Kidney epithelial cell (primary cell): ENCODE measurements at regions not wholly inside any gene's neighbourhood (a gene's known extent, or its start where the extent isn't known, plus 50 kb on each side); places are given as distances from the start of the nearest gene placed in this dataset.
"Not testable (repeated sequence)": the region's sequence is repeated elsewhere in the genome, so short reads cannot be mapped to it uniquely, and the experiment has no call there.

Experiments
- DNase-seq: peaks from one replicate; pipeline ENCODE4 v3.0.0-alpha.2; 2010; ENCODE audit warnings: low read depth
- H3K27me3 ChIP-seq: 2 replicates; pipeline ENCODE4 v1.6.0; 2011; ENCODE audit warnings: low read length; ENCODE audit not compliant: control insufficient read depth, insufficient read depth
- H3K36me3 ChIP-seq: 2 replicates; pipeline ENCODE4 v1.5.1; 2011; ENCODE audit warnings: low read length; ENCODE audit not compliant: control insufficient read depth, insufficient read depth
- H3K4me3 ChIP-seq: 2 replicates; pipeline ENCODE4 v1.5.1; 2011; ENCODE audit warnings: low read depth, mild to moderate bottlenecking, control low read depth, low read length
- CTCF ChIP-seq: IDR thresholded peaks from 2 replicates; pipeline ENCODE4 v1.5.1; 2011; ENCODE audit warnings: mild to moderate bottlenecking, moderate library complexity, low read length, control low read depth, inconsistent platforms; ENCODE audit not compliant: insufficient read depth, poor library complexity, severe bottlenecking

DNA sequence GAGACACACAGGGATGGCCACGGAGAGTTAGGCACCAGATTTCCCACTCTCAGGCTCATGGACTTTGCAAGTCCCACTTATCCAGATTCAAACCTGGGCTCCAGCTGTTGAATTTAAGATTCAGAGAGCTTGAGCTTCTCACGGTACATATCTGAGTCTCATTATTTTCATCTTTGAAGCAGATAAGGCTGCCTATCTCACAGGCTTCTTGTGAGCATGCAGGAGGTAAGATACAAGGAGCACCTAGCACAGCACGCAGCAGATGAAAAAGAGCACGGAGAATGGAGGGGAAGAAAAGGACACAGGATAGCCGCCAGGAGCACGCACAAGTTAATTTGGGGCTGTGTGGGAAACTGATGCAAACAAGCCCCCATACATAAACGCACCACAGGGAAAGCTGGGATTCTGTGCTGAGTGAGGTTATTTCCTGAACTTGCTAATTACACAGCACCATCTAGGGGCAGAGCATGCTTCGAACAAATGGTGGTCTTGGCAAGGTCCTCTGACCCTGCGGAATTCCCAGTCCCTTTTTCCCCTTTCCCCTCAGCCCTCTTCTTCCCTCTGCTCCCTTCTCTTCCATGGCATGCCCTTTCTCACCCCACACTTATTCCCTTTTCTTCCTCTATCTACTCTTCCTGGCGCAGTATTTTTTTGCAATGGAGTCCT is 134.7 kb upstream of the VANGL1 start:
- no peak for DNase-seq
- peak; percentile 61 for TF ChIP-seq CTCF
- no peaks in the 10 kb centered on the region for H3K27me3 ChIP-seq
- no peaks in the 10 kb centered on the region for H3K36me3 ChIP-seq
- no peak overlapping the region for H3K4me3 ChIP-seq

GRCh38 chr1:115506518-115506917 is 135.3 kb upstream of the VANGL1 start:
- no peaks in the 10 kb centered on the region for H3K27me3 ChIP-seq
- H3K4me3 ChIP-seq, result no peak overlapping the region
- TF ChIP-seq CTCF, result no peak
- no peaks in the 10 kb centered on the region for H3K36me3 ChIP-seq
- DNase-seq, result no peak

DNA sequence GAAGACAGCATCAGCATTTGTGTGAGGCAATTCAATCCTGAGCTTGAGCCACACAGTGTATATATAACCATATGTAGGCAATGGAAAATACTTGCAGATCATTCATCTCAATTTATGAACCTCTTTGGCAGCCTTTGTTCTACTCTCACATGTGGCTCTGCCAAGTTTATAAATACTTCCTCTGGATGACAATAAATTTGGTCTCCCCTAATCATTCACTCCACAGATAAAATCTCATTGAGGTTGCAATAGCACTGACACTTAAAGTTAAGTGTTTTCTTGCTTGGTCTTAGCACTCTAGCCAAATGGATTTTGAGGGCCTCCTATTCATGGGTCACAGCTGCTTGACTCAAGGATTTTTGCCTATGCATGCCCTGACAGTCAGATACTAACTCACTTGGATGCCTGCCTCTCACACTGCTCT is 136.6 kb upstream of the VANGL1 start:
- H3K36me3 ChIP-seq, result no peaks in the 10 kb centered on the region
- no peak for TF ChIP-seq CTCF
- no peaks in the 10 kb centered on the region for H3K27me3 ChIP-seq
- no peak for DNase-seq
- H3K4me3 ChIP-seq, result no peak overlapping the region

DNA sequence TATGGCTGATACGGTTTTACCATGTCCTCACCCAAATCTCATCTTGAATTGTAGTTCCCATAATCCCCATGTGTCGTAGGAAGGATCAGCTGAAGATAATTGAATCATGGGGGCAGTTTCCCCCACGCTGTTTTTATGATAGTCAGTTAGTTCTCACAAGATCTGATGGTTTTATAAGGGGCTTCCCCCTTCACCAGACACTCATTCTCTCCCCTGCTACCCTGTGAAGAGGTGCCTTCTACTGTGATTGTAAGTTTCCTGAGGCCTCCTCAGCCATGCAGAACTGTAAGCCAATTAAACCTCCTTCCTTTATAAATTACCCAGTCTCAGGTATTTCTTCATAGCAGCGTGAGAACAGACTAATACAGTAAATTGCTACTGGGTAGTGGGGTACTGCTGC is 139.6 kb upstream of the VANGL1 start:
- not testable (repeated sequence) for H3K36me3 ChIP-seq, H3K27me3 ChIP-seq, DNase-seq, H3K4me3 ChIP-seq

DNA sequence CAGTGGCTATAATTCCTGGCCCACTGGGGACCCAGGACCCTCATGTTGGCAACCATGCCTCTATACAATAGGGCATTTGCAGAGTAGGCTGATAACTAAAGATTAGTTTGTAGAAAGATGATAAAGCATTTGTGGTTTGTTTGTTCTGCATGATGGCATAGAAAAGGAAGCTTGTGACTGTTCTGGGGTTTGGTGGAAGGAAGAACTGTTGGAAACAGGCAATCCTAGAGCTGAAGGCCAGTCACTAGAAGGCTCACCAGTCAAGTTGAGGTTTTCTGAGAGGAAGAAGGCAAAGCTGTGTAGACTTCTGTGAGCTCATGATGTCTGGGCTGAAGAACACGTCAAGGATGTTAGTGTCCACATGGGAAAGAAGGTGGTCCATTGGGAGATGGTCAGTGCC is 140.3 kb upstream of the VANGL1 start:
- H3K4me3 ChIP-seq, result no peak overlapping the region
- DNase-seq, result no peak
- no peaks in the 10 kb centered on the region for H3K36me3 ChIP-seq
- H3K27me3 ChIP-seq, result no peaks in the 10 kb centered on the region
- no peak for TF ChIP-seq CTCF

GRCh38 chr1:115499253-115499652 is 142.5 kb upstream of the VANGL1 start:
- Histone ChIP-seq H3K36me3 (no peaks in the 10 kb centered on the region), H3K4me3 (no peak overlapping the region), H3K27me3 (no peaks in the 10 kb centered on the region)
- no peak for DNase-seq
- no peak for TF ChIP-seq CTCF
